ENCODE measurements at regions not wholly inside any gene's neighbourhood (a gene's known extent, or its start where the extent isn't known, plus 50 kb on each side); places are given as distances from the start of the nearest gene placed in this dataset.

DNA sequence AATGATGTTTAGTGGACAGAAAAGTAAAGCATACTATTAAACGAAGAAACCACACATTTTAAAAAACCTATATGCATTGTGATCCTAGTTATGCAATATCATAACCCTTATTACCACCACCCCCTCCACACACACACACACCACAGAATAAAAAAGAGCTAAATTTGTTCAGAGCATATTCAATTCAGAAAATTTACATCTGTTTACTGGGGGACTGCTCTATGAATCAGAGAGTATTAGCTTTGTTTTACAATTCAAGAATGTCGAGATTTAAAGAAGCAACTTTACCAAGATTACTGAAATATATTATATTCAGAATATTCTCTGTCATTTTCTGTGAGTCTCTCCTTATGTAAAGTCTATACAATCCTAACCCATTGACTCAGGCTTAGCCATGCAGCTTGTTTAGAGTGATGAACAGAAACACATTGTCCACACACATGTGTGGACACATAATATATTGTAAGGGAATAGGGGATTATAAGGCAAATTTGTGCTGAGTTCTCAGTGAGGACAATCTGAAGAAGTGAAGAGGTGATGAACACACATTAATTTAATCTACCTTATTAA is 369.6 kb upstream of the MARCKS start:
- H3K4me3 ChIP-seq (ENCODE audit: low read depth, low read length), result no peak overlapping the region
- no peak for DNase-seq (ENCODE audit: low read depth)
- TF ChIP-seq, protein P1, sequence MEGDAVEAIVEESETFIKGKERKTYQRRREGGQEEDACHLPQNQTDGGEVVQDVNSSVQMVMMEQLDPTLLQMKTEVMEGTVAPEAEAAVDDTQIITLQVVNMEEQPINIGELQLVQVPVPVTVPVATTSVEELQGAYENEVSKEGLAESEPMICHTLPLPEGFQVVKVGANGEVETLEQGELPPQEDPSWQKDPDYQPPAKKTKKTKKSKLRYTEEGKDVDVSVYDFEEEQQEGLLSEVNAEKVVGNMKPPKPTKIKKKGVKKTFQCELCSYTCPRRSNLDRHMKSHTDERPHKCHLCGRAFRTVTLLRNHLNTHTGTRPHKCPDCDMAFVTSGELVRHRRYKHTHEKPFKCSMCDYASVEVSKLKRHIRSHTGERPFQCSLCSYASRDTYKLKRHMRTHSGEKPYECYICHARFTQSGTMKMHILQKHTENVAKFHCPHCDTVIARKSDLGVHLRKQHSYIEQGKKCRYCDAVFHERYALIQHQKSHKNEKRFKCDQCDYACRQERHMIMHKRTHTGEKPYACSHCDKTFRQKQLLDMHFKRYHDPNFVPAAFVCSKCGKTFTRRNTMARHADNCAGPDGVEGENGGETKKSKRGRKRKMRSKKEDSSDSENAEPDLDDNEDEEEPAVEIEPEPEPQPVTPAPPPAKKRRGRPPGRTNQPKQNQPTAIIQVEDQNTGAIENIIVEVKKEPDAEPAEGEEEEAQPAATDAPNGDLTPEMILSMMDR (IDR thresholded peaks at IDR 0.05; ENCODE audit: control insufficient read depth, extremely low read depth, insufficient read depth), result no peak

DNA sequence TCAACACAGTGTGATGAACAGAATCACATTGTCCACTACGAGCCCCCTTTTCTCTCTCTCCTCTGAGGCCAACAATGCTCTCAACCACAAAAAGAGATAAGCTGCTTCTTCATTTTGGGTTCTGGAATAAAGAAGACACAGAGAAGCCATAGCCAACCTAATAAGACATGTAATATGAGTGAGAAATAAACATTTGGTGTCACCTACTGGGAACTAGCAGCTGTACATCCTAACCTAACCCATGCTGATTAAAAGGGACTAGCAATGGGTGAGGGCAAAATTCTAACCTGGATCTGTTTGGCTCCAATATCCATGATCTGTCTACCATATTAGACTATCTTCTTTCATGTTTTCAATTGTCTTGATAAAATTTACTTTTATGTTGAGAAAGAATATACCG is 369.1 kb upstream of the MARCKS start:
- TF ChIP-seq, protein P1 (IDR thresholded peaks at IDR 0.05; ENCODE audit: control insufficient read depth, extremely low read depth, insufficient read depth), result peak; percentile 40
- DNase-seq (ENCODE audit: low read depth), result no peak
- H3K4me3 ChIP-seq (ENCODE audit: low read depth, low read length), result no peak overlapping the region

DNA sequence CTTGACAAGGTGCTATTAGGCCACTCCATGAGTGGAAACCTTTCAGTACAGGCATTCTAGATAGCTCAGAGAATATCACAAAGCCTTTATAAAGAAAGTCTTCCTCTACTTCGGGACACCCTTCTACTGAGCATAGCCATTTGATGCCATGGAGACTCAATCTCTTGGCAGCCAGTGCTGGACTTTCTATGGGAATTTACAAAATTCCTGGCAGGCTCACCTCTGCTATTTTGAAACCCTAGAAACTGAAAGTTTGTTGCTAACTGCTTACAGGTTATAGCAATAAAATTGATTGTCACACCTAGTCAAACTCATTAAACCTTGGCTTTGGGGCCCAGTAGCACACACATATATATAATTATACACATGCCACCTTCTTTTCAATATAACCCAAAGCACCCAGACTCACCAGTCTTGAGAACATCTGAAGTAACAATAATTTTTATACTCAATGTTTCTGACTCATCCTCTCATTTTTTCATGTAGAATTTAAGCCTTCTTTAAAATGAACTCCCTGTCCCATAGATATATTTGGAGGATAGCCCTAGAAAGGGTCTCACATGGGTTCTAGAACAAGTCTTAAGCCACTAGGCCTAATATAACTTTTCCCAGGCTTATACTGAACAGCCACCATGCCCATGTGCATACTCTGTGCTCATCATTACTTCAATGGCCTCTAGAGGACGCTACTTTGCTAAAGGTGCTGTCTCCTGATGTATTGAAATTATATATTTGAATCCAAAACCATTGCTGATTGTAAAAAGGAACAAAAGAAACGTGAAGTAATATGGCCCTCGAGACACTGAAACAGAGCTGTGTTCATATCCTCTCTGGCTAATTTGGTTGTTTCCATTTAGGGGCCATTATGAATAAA is 368.1 kb upstream of the MARCKS start:
- no peak for DNase-seq (ENCODE audit: low read depth)
- TF ChIP-seq, protein P1 (IDR thresholded peaks at IDR 0.05; ENCODE audit: control insufficient read depth, extremely low read depth, insufficient read depth), result 0 out of 2 replicates have a peak, but pooled peaks have one; percentile 18
- no peak overlapping the region for H3K4me3 ChIP-seq (ENCODE audit: low read depth, low read length)

DNA sequence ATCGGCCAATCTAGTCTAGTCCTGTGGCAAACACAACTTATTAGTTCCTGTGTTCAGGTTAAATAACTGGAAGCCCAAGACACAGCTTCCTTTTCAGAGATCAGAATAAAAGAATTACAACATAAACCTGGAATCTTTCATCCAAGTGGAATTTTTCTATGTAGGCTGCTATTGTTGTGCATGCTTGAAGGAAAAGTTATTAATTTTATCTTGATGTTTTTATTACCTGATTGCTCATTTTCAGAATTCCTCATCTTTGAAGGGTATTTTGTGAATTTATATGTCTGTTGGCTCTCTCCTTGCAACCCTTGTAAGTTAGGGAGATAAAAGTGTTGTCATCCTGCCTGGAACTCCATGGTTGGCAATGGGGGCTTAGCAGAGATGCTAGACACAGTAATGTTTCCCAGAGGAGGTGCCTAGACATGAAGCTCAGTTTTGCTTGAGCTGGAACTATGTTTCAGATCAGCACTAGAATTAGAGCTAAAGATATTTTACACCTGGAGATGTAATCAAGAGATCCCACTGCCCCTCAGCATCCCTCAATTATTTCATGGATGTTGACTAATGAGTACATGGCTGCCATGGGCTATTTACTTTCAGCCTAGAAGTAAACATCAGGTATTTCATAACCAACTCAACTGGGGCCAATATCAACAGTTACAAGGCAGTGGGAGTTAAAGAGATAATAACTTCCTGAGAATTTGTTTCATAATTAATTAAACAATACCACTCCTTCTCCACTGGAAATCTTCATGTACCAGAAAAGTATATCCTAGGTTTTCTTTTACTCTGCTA is 367.0 kb upstream of the MARCKS start:
- TF ChIP-seq, protein P1 (IDR thresholded peaks at IDR 0.05; ENCODE audit: control insufficient read depth, extremely low read depth, insufficient read depth), result no peak
- H3K4me3 ChIP-seq (ENCODE audit: low read depth, low read length), result no peak overlapping the region
- DNase-seq (ENCODE audit: low read depth), result peak; percentile 83

DNA sequence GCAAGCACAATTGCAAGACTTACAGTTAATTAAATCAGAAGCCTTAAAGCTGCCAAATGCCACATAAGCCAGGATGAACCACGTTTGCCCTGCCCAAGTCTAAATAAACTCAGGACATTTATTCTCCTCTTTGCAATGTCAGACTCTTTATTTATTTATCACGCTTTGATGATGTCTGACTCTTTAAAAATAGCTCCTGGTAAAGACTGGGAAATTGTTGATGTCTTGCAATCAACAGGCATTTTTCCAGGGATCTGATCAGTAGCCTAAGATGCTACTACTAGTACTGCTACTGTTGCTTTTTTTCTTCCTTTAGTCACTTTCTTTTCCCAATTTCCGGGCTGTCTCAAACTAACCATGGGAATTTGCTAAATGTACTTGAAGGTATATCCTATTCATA is 365.8 kb upstream of the MARCKS start:
- no peak overlapping the region for H3K4me3 ChIP-seq (ENCODE audit: low read depth, low read length)
- TF ChIP-seq, protein P1 (IDR thresholded peaks at IDR 0.05; ENCODE audit: control insufficient read depth, extremely low read depth, insufficient read depth), result no peak
- peak; percentile 42 for DNase-seq (ENCODE audit: low read depth)

DNA sequence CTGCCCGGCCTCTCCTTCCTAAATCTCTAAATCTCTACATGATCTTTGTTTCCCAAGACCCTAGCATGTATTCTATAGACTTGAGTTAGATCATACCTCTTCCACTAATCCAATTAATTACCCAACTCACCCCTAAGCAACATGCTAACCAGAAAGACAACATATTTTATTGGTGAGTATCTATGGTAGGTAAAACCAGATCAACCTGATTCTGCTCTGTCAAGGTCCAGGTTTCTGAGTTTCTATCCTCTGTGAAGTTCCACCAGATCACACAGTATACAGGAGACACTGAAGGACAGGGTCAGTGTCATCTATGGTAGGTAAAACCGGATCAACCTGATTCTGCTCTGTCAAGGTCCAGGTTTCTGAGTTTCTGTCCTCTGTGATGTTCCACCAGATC is 363.2 kb upstream of the MARCKS start:
- TF ChIP-seq, protein P1 (IDR thresholded peaks at IDR 0.05; ENCODE audit: control insufficient read depth, extremely low read depth, insufficient read depth), result no peak
- no peak overlapping the region for H3K4me3 ChIP-seq (ENCODE audit: low read depth, low read length)
- DNase-seq (ENCODE audit: low read depth), result peak; percentile 30
